ENCODE measurements at regions not wholly inside any gene's neighbourhood (a gene's known extent, or its start where the extent isn't known, plus 50 kb on each side); places are given as distances from the start of the nearest gene placed in this dataset.

DNA sequence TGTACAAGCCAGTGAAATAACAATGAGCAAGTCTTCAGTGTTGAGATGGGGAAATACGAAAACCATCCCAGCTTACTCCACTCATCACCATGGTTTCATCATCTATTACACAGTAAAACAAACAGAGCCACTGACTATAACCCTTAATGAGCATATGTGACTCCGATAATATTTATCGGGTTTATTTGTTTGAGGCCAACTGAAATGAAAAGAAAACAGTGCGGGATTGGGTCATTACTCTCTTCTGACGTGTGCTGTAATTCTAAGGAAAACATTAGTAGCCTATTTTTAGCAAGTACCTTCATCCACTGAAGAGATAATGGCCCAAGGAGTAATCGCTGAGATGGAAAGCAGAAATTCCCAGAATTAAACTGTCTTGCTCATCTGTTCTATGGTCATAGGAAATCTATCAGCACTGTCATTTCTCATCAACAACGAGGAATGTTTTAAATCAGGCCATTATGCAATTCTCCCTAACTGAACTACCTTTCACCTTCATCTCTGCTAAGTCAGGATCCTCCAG lies 716.5 kb downstream of the INHBA start:
- no peaks in the 10 kb centered on the region for H3K9me3 ChIP-seq
- no peak for DNase-seq (ENCODE audit: low spot score)
- no peaks in the 10 kb centered on the region for H3K36me3 ChIP-seq
- H3K27me3 ChIP-seq, result no peaks in the 10 kb centered on the region
- H3K4me1 ChIP-seq, result no peaks in the 10 kb centered on the region
- H3K4me3 ChIP-seq, result no peak overlapping the region
- peak overlapping the region in 1 of 2 donors; percentile 47 for H3K27ac ChIP-seq
- TF ChIP-seq, protein P1, sequence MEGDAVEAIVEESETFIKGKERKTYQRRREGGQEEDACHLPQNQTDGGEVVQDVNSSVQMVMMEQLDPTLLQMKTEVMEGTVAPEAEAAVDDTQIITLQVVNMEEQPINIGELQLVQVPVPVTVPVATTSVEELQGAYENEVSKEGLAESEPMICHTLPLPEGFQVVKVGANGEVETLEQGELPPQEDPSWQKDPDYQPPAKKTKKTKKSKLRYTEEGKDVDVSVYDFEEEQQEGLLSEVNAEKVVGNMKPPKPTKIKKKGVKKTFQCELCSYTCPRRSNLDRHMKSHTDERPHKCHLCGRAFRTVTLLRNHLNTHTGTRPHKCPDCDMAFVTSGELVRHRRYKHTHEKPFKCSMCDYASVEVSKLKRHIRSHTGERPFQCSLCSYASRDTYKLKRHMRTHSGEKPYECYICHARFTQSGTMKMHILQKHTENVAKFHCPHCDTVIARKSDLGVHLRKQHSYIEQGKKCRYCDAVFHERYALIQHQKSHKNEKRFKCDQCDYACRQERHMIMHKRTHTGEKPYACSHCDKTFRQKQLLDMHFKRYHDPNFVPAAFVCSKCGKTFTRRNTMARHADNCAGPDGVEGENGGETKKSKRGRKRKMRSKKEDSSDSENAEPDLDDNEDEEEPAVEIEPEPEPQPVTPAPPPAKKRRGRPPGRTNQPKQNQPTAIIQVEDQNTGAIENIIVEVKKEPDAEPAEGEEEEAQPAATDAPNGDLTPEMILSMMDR (IDR thresholded peaks at IDR 0.05), result no peak

DNA sequence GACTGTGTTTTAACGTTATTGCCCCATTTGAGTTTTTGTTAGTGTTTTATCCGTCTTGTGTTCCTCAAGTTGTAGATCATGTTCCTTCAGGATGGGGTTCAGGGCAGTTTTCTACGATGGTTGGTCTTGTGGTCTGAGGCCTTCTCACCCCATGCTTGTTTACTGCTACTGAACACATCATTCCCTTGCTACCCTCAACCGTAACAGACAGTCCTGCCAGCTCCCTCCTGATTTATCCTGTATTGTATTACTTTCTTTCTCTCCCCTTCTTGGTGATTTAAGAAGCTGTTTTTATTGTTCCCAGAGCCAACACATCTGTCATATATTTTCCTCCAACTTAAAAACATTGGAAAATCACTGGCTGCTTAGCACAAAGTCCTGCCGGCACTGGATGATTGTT lies 719.8 kb downstream of the INHBA start:
- Histone ChIP-seq H3K27ac (no peak overlapping the region), H3K9me3 (no peaks in the 10 kb centered on the region), H3K4me3 (no peak overlapping the region), H3K36me3 (no peaks in the 10 kb centered on the region), H3K4me1 (no peaks in the 10 kb centered on the region), H3K27me3 (no peaks in the 10 kb centered on the region)
- TF ChIP-seq, protein P1 (IDR thresholded peaks at IDR 0.05), result no peak
- no peak for DNase-seq (ENCODE audit: low spot score)

DNA sequence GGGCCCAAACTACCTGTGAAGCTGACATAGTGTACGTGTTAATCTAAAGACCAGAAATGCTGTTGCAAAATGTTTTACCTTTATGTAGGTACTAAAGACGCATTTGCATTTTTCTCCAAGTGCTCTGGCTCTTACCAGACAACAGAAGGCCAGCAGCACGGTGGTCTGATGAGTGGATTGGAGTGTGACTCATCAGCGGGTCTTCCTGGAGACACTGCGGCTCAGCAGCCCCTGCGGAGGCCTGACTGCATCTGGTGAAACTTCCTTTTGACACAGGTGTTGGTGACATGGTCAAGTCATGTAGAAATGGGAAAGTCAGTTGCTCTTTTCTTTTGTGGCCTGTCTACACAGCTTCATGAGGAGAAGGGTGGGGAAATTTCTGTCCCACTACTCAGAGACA lies 723.6 kb downstream of the INHBA start:
- TF ChIP-seq, protein P1 (IDR thresholded peaks at IDR 0.05), result no peak
- Histone ChIP-seq H3K27ac (no peak overlapping the region), H3K27me3 (no peaks in the 10 kb centered on the region), H3K4me3 (no peak overlapping the region), H3K9me3 (no peaks in the 10 kb centered on the region), H3K4me1 (no peaks in the 10 kb centered on the region), H3K36me3 (no peaks in the 10 kb centered on the region)
- DNase-seq (ENCODE audit: low spot score), result no peak

DNA sequence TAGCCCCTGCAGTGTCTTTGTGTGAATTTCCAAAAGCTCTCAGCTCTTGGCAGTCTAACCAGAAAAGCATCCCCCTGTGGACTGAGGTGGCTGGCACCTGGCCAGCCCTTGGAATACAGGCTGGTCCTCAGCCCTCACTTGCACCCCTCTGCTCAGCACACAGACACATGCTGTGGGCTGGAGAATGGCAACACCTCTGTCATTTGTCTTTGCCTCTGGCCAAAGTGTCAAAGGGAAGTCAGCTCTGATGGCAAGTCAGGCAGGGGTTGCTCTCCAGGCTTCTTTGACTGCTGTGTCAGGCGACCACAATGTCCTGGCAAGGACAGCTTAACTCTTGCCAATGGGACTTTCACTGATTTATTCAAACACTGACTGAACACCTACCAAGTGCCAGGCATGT lies 724.8 kb downstream of the INHBA start:
- H3K27ac ChIP-seq, result no peak overlapping the region
- H3K27me3 ChIP-seq, result no peaks in the 10 kb centered on the region
- no peak for DNase-seq (ENCODE audit: low spot score)
- TF ChIP-seq, protein P1 (IDR thresholded peaks at IDR 0.05), result no peak
- H3K36me3 ChIP-seq, result no peaks in the 10 kb centered on the region
- H3K4me1 ChIP-seq, result no peaks in the 10 kb centered on the region
- H3K9me3 ChIP-seq, result no peaks in the 10 kb centered on the region
- H3K4me3 ChIP-seq, result no peak overlapping the region

DNA sequence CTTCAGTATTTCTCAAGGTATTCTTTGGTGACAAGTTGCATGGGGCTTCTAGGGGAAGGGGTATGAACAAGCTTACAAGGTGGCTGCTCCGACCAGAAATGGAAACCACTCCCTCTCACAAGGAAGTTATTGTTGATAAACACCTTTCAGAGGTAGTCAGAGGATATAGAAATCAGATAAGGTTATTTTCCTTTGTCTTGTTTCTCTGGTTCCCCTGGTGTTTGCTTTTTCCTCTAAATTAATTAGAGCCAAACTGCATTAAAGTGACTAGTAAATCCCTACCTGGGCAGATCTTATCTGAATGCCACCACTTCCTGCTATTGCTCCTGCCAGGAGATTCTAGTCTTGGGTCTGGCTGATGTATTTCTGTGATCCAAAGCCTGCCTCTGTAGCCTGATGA lies 725.4 kb downstream of the INHBA start:
- Histone ChIP-seq H3K4me3 (no peak overlapping the region), H3K4me1 (no peaks in the 10 kb centered on the region), H3K36me3 (no peaks in the 10 kb centered on the region), H3K27ac (no peak overlapping the region), H3K27me3 (no peaks in the 10 kb centered on the region), H3K9me3 (no peaks in the 10 kb centered on the region)
- TF ChIP-seq, protein P1 (IDR thresholded peaks at IDR 0.05), result no peak
- DNase-seq (ENCODE audit: low spot score), result no peak

DNA sequence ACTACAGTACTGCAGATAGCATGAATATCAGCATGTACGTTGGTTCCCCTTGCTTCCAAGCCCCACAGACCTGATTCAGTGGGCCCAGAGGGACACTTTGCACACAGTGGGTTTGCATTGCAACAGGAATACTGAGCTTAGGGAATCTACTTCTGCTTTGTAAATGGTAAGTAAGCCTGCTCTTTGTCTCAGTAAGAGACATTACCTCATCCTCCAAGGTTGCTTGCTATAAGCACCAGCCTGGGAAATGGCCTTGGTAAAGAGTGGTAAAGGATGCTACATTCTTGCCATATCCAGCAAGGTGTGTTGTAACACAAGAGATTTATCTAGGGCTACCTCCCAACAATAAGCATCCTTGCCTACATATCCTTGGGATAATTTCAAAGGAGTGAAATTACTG lies 730.5 kb downstream of the INHBA start:
- no peaks in the 10 kb centered on the region for H3K9me3 ChIP-seq
- H3K36me3 ChIP-seq, result no peaks in the 10 kb centered on the region
- DNase-seq (ENCODE audit: low spot score), result no peak
- TF ChIP-seq, protein P1 (IDR thresholded peaks at IDR 0.05), result no peak
- H3K4me3 ChIP-seq, result no peak overlapping the region
- no peak overlapping the region for H3K27ac ChIP-seq
- no peaks in the 10 kb centered on the region for H3K27me3 ChIP-seq
- no peaks in the 10 kb centered on the region for H3K4me1 ChIP-seq
